ENCODE measurements at regions not wholly inside any gene's neighbourhood (a gene's known extent, or its start where the extent isn't known, plus 50 kb on each side); places are given as distances from the start of the nearest gene placed in this dataset.

- no peak for TF ChIP-seq CTCF (IDR thresholded peaks at IDR 0.05; ENCODE audit: extremely low read depth in 1 of 2, insufficient read depth in 1 of 2, low read depth in 1 of 2, low read length in 2 of 2)
- TF ChIP-seq MYC (IDR thresholded peaks at IDR 0.05; ENCODE audit: low read depth, low read length): no peak
- no peak for TF ChIP-seq POLR2A (IDR thresholded peaks at IDR 0.05; ENCODE audit: low read depth, low read length)
- TF ChIP-seq POLR2AphosphoS5 (IDR thresholded peaks at IDR 0.05; ENCODE audit: insufficient read depth, low read depth, low read length): no peak
These were observed 754.0 kb upstream of the FAT3 start for GRCh38 chr11:91470656-91471055.

All from endothelial cell of umbilical vein (primary cell).